ENCODE measurements at regions not wholly inside any gene's neighbourhood (a gene's known extent, or its start where the extent isn't known, plus 50 kb on each side); places are given as distances from the start of the nearest gene placed in this dataset.
"Not testable (repeated sequence)": the region's sequence is repeated elsewhere in the genome, so short reads cannot be mapped to it uniquely, and the experiment has no call there.

DNA sequence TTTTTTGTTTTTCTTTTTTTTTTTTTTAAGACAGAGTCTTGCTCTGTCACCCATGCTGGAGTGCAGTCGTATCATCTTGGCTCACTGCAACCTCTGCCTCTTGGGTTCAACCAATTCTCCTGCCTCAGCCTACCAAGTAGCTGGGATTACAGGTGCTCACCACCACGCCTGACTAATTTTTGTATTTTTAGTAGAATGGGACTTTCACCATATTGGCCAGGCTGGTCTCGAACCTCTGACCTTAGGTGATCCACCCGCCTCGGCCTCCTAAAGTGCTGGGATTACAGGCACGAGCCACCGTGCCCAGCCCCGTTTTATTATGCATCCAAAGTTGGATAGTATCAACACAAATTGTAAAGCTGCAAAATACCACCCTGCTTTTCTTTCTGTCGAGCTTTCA lies 154.9 kb downstream of the CRPPA start:
- H3K4me1 ChIP-seq (ENCODE audit: insufficient read depth); H2AFZ ChIP-seq; H3K9me3 Mint-ChIP-seq; H3K79me2 ChIP-seq (replicated peaks; ENCODE audit: insufficient read depth); H3K27me3 ChIP-seq (ENCODE audit: insufficient read depth); H3K4me3 Mint-ChIP-seq; H3K4me2 ChIP-seq; H3K27me3 Mint-ChIP-seq (ENCODE audit: insufficient read depth, low read depth, poor library complexity); H3K4me1 Mint-ChIP-seq; H3K27ac Mint-ChIP-seq; ATAC-seq; H3K27ac ChIP-seq (ENCODE audit: low read depth); H4K20me1 ChIP-seq (replicated peaks; ENCODE audit: insufficient read depth); H3K36me3 Mint-ChIP-seq (ENCODE audit: low read depth); H3F3A ChIP-seq (replicated peaks; ENCODE audit: low read depth); H3K9me2 ChIP-seq (ENCODE audit: insufficient read depth); DNase-seq (ENCODE audit: low spot score); H3K4me3 ChIP-seq; H3K36me3 ChIP-seq (ENCODE audit: insufficient read depth): not testable (repeated sequence)

DNA sequence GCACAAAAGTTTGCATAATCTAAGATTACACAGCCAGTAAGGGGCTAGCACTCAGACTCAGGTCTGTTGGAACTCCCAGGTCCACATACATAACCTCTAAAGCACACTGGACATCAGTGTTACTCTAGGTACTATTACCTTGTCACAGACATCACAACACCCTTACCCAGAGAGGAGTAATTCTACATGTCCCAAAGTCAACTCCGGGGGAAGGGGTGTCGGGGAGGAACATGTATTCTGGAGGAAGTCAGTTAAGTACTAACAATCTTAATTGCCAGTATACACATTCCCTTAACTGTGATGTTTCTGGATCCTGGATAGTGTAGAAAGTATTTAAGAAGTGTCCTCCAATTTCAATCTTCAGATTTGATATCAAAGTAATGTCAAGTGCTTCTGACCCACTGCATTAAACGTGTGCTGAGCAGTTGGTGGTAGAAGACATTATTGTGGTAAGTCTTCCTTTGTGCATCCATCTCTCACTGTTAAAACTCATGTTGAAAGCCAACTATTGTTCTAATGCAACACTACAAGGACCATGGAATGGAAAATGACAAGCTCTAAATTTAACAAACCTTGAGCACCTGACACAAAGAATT lies 155.4 kb downstream of the CRPPA start:
- H3K27me3 ChIP-seq (ENCODE audit: insufficient read depth), result no peaks in the 10 kb centered on the region
- Mint-ChIP-seq H3K27me3 (ENCODE audit: insufficient read depth, low read depth, poor library complexity) (no peaks in the 10 kb centered on the region), H3K27ac (no peak overlapping the region), H3K4me1 (no peaks in the 10 kb centered on the region; the same call in 2 of the 3 replicates), H3K4me3 (no peak overlapping the region), H3K9me3 (no peaks in the 10 kb centered on the region), H3K36me3 (ENCODE audit: low read depth) (no peaks in the 10 kb centered on the region)
- ATAC-seq, result no peak
- H2AFZ ChIP-seq, result no peak overlapping the region
- H3K79me2 ChIP-seq (replicated peaks; ENCODE audit: insufficient read depth), result no peaks in the 10 kb centered on the region
- no peak overlapping the region for H3K27ac ChIP-seq (ENCODE audit: low read depth)
- no peaks in the 10 kb centered on the region for H3F3A ChIP-seq (replicated peaks; ENCODE audit: low read depth)
- no peak for DNase-seq (ENCODE audit: low spot score)
- no peak overlapping the region for H3K4me2 ChIP-seq
- no peaks in the 10 kb centered on the region for H3K36me3 ChIP-seq (ENCODE audit: insufficient read depth)
- H3K9me2 ChIP-seq (ENCODE audit: insufficient read depth), result no peaks in the 10 kb centered on the region
- H3K4me3 ChIP-seq, result no peak overlapping the region
- TF ChIP-seq JUNB (IDR thresholded peaks at IDR 0.05; ENCODE audit: unreplicated experiment) (no peak), ZNF331 (CRISPR knock-in tag; IDR thresholded peaks at IDR 0.05; ENCODE audit: low read depth) (no peak)
- TF ChIP-seq, protein P1, sequence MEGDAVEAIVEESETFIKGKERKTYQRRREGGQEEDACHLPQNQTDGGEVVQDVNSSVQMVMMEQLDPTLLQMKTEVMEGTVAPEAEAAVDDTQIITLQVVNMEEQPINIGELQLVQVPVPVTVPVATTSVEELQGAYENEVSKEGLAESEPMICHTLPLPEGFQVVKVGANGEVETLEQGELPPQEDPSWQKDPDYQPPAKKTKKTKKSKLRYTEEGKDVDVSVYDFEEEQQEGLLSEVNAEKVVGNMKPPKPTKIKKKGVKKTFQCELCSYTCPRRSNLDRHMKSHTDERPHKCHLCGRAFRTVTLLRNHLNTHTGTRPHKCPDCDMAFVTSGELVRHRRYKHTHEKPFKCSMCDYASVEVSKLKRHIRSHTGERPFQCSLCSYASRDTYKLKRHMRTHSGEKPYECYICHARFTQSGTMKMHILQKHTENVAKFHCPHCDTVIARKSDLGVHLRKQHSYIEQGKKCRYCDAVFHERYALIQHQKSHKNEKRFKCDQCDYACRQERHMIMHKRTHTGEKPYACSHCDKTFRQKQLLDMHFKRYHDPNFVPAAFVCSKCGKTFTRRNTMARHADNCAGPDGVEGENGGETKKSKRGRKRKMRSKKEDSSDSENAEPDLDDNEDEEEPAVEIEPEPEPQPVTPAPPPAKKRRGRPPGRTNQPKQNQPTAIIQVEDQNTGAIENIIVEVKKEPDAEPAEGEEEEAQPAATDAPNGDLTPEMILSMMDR (conservative IDR thresholded peaks at IDR 0.05; ENCODE audit: low read depth in 2 of 2), result no peak
- TF ChIP-seq, protein P2, sequence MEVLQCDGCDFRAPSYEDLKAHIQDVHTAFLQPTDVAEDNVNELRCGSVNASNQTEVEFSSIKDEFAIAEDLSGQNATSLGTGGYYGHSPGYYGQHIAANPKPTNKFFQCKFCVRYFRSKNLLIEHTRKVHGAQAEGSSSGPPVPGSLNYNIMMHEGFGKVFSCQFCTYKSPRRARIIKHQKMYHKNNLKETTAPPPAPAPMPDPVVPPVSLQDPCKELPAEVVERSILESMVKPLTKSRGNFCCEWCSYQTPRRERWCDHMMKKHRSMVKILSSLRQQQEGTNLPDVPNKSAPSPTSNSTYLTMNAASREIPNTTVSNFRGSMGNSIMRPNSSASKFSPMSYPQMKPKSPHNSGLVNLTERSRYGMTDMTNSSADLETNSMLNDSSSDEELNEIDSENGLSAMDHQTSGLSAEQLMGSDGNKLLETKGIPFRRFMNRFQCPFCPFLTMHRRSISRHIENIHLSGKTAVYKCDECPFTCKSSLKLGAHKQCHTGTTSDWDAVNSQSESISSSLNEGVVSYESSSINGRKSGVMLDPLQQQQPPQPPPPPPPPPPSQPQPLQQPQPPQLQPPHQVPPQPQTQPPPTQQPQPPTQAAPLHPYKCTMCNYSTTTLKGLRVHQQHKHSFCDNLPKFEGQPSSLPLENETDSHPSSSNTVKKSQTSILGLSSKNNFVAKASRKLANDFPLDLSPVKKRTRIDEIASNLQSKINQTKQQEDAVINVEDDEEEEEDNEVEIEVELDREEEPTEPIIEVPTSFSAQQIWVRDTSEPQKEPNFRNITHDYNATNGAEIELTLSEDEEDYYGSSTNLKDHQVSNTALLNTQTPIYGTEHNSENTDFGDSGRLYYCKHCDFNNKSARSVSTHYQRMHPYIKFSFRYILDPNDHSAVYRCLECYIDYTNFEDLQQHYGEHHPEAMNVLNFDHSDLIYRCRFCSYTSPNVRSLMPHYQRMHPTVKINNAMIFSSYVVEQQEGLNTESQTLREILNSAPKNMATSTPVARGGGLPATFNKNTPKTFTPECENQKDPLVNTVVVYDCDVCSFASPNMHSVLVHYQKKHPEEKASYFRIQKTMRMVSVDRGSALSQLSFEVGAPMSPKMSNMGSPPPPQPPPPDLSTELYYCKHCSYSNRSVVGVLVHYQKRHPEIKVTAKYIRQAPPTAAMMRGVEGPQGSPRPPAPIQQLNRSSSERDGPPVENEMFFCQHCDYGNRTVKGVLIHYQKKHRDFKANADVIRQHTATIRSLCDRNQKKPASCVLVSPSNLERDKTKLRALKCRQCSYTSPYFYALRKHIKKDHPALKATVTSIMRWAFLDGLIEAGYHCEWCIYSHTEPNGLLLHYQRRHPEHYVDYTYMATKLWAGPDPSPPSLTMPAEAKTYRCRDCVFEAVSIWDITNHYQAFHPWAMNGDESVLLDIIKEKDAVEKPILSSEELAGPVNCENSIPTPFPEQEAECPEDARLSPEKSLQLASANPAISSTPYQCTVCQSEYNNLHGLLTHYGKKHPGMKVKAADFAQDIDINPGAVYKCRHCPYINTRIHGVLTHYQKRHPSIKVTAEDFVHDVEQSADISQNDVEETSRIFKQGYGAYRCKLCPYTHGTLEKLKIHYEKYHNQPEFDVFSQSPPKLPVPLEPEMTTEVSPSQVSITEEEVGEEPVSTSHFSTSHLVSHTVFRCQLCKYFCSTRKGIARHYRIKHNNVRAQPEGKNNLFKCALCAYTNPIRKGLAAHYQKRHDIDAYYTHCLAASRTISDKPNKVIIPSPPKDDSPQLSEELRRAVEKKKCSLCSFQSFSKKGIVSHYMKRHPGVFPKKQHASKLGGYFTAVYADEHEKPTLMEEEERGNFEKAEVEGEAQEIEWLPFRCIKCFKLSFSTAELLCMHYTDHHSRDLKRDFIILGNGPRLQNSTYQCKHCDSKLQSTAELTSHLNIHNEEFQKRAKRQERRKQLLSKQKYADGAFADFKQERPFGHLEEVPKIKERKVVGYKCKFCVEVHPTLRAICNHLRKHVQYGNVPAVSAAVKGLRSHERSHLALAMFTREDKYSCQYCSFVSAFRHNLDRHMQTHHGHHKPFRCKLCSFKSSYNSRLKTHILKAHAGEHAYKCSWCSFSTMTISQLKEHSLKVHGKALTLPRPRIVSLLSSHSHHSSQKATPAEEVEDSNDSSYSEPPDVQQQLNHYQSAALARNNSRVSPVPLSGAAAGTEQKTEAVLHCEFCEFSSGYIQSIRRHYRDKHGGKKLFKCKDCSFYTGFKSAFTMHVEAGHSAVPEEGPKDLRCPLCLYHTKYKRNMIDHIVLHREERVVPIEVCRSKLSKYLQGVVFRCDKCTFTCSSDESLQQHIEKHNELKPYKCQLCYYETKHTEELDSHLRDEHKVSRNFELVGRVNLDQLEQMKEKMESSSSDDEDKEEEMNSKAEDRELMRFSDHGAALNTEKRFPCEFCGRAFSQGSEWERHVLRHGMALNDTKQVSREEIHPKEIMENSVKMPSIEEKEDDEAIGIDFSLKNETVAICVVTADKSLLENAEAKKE (CRISPR knock-in tag; IDR thresholded peaks at IDR 0.05), result no peak
- TF ChIP-seq, protein P3, sequence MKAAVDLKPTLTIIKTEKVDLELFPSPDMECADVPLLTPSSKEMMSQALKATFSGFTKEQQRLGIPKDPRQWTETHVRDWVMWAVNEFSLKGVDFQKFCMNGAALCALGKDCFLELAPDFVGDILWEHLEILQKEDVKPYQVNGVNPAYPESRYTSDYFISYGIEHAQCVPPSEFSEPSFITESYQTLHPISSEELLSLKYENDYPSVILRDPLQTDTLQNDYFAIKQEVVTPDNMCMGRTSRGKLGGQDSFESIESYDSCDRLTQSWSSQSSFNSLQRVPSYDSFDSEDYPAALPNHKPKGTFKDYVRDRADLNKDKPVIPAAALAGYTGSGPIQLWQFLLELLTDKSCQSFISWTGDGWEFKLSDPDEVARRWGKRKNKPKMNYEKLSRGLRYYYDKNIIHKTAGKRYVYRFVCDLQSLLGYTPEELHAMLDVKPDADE (IDR thresholded peaks at IDR 0.05), result no peak
- no peaks in the 10 kb centered on the region for H4K20me1 ChIP-seq (replicated peaks; ENCODE audit: insufficient read depth)
- H3K4me1 ChIP-seq (ENCODE audit: insufficient read depth), result no peaks in the 10 kb centered on the region; the same call in 1 of the 2 replicates

Measured in GM23338 (cell line).